GM12878 (cell line): ENCODE measurements at regions not wholly inside any gene's neighbourhood (a gene's known extent, or its start where the extent isn't known, plus 50 kb on each side); places are given as distances from the start of the nearest gene placed in this dataset.

Source experiments
- CHD4 ChIP-seq: fragments of 200-600 bp; sonication (generic); IDR thresholded peaks from 2 replicates; pipeline ENCODE4 v1.6.1; 2016; ENCODE audit warnings: mild to moderate bottlenecking
- EZH2 ChIP-seq: IDR thresholded peaks from 2 replicates; pipeline ENCODE4 v1.6.1; 2012; ENCODE audit warnings: low read depth, mild to moderate bottlenecking, control low read depth, inconsistent platforms, low read length, borderline replicate concordance; ENCODE audit not compliant: control insufficient read depth
- PBX3 ChIP-seq: IDR thresholded peaks from 2 replicates; pipeline ENCODE4 v1.6.1; 2011; ENCODE audit warnings: mild to moderate bottlenecking, low read depth, low read length, moderate library complexity; ENCODE audit not compliant: insufficient replicate concordance
- SMC3 ChIP-seq: IDR thresholded peaks from 2 replicates; pipeline ENCODE4 v1.6.1; 2011; ENCODE audit warnings: low read length, improper control_type of control experiment, borderline replicate concordance
- SP1 ChIP-seq: IDR thresholded peaks from one replicate; pipeline ENCODE4 v1.6.1; 2011; ENCODE audit warnings: low read depth, low read length
- ZNF384 ChIP-seq: IDR thresholded peaks from 2 replicates; pipeline ENCODE4 v1.6.1; 2012; ENCODE audit warnings: low read depth, mild to moderate bottlenecking, low read length, improper control_type of control experiment, borderline replicate concordance
- TF ChIP-seq, protein P1 (sequence below), 3 experiments: IDR thresholded peaks in 2 of 3; conservative IDR thresholded peaks in 1 of 3; 2 replicates each; pipeline ENCODE4 v1.5.1; 2011; ENCODE audit warnings: low read depth in 3 of 3, low read length in 3 of 3, mild to moderate bottlenecking in 3 of 3, control low read depth in 2 of 3, moderate library complexity in 2 of 3, inconsistent platforms in 1 of 3, mixed read lengths in 1 of 3; ENCODE audit not compliant: control insufficient read depth in 2 of 3, insufficient read depth in 1 of 3; ENCODE audit errors: extremely low read depth in 1 of 3

DNA sequence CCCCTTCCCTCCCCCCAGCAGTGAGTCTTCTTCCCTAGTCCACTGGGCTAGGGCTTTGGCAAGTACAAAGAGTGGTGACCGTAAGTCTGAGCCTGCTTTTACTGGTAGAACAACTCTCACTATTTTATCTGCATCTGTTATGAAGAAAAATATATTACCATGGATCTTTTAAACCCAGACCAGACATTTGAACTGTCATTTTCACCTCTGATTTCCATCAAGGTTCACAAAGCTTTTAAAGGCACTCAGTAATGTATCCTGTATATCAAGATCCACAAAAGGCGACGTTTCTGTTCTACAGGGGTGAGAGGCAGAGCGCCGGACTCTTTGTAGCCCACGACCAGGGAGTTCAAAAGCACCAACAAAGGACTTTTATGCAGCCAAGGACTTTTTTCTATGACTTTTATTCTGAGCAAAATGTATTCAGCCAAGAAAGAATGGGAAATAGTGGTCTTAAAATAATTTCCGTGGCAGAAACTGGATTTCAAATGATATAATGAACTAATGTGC is 388.3 kb downstream of the ANXA1 start:
- TF ChIP-seq EZH2 = no peak
- no peak for TF ChIP-seq SMC3
- no peak for TF ChIP-seq SP1
- TF ChIP-seq, protein P1, sequence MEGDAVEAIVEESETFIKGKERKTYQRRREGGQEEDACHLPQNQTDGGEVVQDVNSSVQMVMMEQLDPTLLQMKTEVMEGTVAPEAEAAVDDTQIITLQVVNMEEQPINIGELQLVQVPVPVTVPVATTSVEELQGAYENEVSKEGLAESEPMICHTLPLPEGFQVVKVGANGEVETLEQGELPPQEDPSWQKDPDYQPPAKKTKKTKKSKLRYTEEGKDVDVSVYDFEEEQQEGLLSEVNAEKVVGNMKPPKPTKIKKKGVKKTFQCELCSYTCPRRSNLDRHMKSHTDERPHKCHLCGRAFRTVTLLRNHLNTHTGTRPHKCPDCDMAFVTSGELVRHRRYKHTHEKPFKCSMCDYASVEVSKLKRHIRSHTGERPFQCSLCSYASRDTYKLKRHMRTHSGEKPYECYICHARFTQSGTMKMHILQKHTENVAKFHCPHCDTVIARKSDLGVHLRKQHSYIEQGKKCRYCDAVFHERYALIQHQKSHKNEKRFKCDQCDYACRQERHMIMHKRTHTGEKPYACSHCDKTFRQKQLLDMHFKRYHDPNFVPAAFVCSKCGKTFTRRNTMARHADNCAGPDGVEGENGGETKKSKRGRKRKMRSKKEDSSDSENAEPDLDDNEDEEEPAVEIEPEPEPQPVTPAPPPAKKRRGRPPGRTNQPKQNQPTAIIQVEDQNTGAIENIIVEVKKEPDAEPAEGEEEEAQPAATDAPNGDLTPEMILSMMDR (IDR thresholded peaks at IDR 0.05 in 2 of 3, conservative IDR thresholded peaks at IDR 0.05 in 1 of 3; ENCODE audit: control insufficient read depth in 2 of 3, extremely low read depth in 1 of 3, insufficient read depth in 1 of 3, low read depth in 3 of 3, low read length in 3 of 3) = no peak
- TF ChIP-seq PBX3 = no peak
- no peak for TF ChIP-seq CHD4
- no peak for TF ChIP-seq ZNF384
